ENCODE measurements at regions not wholly inside any gene's neighbourhood (a gene's known extent, or its start where the extent isn't known, plus 50 kb on each side); places are given as distances from the start of the nearest gene placed in this dataset.

DNA sequence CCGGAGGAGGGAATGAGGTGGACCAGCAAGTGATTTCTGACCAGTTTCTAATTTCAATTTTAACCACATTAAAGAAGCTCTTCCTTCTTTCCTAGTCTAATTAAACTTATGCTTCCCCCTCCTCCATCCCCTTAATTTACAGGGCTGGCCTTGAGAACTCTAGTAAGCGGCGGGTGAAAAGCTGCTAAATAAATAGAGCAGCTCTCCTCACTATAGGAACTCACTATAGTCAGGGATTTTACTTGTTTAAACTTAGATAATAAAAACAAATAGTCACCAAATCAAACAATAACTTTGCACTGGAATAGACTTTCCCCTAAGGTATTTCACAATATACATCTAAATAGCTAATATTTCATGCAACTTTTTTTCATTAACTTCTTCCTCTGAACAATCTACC lies 1838.2 kb upstream of the PRR20A start (continued):
- no peak for TF ChIP-seq EGR1 (IDR thresholded peaks at IDR 0.05; ENCODE audit: borderline replicate concordance, low read depth, low read length)
- TF ChIP-seq POLR2AphosphoS5 (IDR thresholded peaks at IDR 0.05; ENCODE audit: low read depth, low read length): no peak
- no peak for TF ChIP-seq SIN3A (conservative IDR thresholded peaks at IDR 0.05 in 1 of 2, IDR thresholded peaks at IDR 0.05 in 1 of 2; ENCODE audit: low read depth in 1 of 2, low read length in 2 of 2)
- TF ChIP-seq CHD1 (IDR thresholded peaks at IDR 0.05; ENCODE audit: low read depth, low read length): no peak

Data from H1 (cell line).